HG03378 (cell line): ENCODE measurements at regions not wholly inside any gene's neighbourhood (a gene's known extent, or its start where the extent isn't known, plus 50 kb on each side); places are given as distances from the start of the nearest gene placed in this dataset.

Experiments
- ATAC-seq: cut with Tn5 transposase; IDR thresholded peaks from one replicate; pipeline ENCODE4 v1.9.1; 2021; ENCODE audit warnings: mild to moderate bottlenecking, moderate library complexity; ENCODE audit not compliant: unreplicated experiment

DNA sequence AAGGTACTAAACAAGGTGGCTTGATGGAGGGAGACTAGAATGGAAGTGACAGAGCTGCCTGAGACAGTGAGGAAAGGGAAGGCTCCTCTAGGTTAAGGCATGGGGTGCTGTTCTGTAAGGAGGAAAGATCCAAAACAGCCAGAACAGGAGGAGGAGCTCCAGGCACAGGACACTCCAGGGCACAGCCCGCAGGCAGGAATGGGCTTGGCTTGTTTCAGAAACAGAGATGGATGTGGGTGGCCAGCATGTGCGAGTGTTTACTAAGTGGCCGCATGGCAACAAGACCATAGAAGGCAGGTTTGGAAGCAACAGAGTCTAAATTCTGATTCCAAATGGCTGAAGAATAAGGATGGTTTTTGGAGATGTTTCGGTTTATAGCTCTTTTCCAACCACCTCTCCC is 889.1 kb downstream of the AACS start:
- ATAC-seq = no peak

DNA sequence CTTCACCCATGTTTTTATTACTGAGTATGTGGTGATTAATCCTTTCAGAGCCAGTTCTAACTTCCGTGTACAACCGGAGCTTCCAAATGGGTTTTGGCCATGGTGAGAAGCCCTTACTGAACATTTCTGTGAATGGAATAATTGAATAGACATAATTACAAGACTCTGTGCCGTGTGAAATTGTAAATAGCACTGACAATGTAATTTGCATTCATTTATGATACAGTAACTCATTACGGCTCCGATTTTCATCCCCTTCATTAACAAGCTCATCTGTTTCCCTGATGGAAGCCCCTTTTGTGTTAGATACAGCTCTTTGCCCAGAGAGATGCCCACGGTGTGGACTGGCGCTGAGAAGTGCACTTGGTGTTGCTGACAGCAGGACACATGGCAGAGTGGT is 891.0 kb downstream of the AACS start:
- ATAC-seq = no peak

DNA sequence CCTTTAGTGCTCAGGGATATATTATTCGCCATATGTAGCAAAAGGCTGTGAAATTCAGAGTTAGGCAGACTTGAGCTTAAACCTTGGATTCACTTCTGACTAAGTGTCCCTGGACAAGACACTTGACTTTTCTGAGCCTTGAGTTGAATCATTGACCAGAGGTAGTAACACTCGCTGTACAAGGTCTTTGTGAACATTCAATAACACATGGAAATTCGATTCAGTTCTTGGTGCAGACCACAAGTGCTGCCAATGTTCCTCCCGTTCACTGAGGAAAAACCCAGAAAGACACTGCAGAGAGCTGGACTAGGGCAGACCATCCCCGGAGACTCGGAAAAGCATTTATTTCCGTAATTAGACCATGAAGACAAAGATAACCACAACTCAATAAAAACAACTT is 901.4 kb downstream of the AACS start:
- no peak for ATAC-seq

DNA sequence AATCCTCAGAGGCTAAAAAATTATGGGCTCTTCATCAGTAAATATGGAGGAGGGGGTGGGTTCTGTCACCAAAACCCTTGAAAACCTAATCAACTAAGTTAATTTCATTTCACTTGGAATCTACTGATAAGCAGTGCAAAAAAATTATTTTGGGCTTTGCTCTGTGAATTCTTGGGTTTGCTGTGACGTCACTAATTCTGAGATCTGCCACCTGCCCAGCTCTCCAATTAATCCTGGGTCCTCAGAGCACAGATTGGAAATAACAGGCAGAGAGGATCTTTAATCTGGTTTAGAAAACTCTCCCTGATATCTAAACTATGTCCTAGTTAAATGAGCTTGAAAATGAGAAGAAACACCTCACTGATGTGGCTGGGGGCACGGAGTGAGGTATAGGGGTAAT is 903.2 kb downstream of the AACS start:
- no peak for ATAC-seq

DNA sequence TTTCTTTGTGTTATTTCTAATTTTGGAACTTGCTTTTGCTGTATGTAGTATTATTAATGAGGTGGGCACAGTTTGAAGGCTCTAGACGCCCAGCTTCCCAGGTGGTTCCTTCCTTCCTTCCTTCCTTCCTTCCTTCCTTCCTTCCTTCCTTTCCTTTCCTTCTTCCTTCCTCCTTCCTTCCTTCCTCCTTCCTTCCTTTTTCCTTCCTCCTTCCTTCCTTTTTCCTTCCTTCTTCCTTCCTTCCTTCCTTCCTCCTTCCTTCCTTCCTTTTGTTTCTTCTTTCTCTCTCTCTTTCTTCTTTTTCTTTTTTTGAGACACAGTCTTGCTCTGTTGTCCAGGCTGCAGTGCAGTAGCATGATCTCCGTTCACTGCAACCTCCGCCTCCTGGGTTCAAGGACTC is 906.7 kb downstream of the AACS start:
- no peak for ATAC-seq

DNA sequence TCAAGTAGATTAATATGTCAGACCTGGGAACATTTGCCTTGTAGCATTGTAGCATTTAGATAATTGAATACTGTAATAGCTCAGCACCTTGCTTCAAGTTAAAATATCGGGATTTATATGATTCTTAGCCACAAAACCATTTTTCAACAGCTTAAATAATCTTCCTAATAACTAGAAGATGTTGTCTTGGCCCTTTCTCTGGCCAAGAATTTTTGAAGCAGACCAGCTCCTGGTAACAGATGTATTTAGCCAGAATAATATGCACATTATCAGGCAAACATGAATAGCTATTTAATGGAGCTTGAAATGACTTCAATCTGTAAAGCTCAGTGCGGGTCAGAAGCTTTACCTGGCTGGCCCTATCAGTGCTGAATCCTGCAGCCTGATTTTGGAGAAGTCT is 913.1 kb downstream of the AACS start:
- ATAC-seq = no peak

DNA sequence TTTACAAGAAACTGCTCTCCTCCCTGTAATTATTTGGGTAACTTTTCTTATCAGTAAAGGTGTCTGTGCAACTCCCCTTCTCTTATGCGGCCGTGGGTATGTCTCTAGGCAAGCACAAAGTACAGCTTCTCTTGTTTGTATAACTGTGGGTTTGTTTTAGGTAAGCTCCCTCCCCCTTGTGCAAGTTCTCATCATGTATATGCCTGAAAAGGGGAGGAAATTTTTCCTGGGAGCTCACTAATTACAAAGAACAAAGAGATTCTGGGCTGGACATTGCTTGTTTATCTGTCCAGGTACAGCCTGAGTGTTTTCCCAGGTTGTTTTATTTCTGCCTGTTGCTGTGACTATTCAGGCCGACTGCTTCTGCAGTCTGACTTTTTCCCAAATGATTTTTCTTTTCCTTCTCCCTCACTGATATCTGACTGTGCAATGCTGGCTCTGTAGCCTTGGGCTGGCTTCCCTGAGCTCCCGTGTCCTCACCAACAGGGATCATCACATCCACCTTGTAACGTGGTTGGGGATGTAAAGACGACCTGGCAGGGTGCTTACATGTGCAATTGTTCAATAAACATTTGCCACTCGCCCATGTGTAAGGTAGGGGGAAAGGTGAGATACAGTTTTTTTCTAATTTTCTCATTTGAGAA is 916.5 kb downstream of the AACS start:
- no peak for ATAC-seq

DNA sequence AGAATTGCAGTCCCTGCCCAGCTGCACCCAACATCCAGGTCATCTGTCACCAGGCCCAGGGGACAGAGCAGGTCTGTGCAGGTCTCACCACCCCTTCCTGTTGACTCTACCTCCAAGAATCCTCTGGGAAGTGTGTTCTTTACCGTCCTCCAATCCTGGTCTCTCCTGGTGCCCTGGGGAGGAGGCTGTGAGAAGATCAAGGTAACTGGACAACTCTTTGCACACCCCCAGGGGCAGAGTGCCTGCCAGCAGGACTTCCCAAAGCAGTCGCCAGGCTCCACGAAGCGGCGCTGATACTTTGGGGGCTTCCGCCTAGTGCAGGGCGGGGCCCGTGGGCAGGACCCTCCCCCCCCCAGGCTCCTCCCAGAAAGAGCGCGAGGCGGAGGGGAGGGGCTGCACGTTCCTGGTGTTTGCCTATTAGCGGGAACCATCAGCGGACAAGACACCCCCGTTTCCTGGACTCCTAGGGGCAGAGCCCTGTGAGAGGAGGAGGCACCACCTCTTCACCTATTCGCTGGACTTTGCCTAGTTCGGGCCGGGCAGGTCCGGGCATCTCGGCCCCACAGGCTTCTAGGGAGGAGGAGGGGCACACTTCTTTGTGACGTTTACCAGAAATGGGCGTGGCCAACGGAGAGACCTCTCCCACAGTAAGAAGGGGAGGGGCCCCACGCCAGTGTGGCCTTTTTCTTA is 918.0 kb downstream of the AACS start:
- ATAC-seq = no peak

DNA sequence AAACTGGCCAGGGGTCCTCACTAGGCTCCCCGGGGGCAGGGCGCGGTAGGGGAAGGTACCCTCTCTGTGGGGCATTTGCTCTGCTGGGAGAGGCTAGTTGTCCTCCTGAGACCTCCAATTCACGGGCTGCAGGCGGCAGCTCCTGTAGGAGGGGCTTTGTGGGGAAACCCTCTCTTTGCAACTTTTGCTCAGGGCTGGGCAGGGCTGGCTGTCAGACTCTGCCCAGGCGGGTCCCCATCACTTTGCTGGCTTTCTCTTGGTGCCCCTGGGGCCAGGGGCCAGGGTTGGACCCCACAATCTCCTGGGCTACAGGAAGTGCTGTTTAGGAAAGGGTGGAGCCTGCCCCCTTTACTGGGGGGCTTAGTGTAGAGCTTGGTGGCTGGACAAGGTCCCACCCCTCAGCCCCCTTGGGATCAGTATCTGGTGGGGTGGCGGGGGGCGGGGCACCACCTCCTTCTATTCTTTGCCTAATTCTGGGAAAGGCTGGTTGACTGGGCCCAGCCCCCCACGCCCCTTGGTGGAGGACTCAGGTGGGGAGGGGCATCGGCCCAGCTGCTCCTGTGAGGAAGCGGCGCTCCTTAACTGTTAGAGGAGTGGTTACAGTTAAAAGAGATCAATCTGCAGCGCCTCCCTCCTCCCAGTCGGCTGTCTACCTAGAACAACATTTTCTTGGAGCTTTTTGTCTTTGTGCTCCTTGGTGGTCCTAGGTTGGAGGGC is 918.7 kb downstream of the AACS start:
- ATAC-seq = no peak

DNA sequence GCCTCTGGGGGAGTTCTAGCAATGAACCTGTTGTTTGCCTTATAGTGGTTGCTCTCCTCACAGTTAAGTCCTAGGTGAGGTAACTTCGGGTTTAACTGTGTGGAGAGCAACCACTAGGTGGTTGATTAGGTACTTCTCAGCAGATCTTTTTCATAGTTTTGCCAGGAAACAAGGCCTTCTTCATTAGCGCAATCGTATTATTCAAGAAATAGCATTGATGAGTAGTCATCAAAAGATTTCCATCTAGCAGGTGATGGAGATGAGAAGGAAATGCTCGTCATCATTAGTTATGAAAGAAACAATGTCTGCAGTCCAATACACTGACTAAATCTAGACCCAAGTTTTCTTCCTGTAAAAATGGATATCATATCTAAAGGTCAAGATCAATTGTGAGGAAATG is 923.3 kb downstream of the AACS start:
- ATAC-seq = no peak

DNA sequence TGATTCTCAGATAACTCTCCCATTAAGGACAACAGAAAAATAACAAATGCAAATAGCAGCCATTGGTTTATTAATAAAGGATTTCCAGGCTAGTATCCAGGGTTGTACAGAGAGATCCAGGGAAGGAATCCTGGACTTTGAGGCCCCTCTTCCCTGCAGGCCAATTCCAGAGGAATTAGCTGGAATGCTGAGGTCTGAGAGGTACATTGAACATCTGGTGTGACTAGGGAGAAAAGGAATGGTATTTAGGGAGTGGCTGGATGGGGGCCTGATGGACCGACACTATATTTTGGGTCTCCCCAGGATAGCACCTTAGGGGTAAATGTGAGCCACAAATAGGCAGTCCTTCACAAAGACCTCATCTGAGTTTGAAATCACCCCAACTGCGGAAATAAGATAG is 924.5 kb downstream of the AACS start:
- no peak for ATAC-seq

DNA sequence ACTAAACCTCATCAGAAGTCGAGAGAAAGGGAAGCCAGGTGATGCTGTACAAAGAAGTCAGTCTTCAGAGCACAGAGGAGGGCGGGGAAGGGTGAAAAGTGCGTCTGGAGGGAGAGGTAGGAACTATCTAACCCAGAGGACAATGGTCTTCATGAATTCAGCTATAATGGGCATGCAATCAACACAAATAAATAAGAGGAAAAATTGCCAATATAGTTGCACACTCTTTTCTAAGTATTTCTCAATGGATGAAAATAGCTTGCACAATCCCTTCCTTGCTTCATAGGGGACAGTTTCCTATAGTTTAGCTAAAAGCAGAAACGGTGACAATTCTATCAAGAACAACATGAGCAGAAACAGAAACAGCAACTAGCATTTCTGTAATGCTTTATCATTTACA is 931.2 kb downstream of the AACS start:
- ATAC-seq = no peak

DNA sequence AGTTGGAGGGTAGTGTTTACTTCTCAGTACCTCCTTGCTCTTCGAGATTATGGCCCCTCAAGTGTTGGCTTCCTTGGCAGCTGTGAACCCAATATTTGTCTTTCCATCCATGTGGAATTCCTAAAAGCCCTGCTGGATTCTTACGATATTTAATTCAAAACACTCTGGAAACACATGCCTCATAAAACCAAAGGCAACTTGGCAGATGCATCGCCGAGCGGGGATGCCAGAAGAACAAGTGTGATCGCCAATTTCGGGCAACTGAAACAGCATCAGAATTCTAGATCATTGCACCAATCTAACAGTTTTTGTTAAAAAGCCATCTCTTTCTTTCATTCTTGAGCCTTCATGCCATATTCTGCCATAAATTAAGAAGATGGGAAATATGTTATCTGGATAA is 934.4 kb downstream of the AACS start:
- no peak for ATAC-seq

DNA sequence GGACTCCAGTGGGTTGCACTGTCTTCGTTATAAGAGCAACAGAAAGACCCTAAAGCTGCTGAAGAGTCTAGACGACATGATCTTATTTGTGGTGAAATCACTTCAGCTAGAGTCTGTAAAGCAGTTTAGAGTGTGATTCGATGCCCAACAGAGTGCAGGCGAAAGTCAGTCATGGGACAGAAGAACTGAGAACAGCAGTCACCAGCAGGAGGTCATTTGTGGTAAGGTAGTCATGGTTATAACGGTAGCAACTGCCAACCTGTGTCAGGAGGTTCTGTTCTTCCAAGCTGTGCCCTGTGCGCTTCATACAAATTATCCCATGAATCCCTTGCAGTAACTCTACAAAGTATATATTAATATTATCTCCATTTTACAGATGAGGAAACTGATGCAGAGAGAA is 954.1 kb downstream of the AACS start:
- no peak for ATAC-seq

DNA sequence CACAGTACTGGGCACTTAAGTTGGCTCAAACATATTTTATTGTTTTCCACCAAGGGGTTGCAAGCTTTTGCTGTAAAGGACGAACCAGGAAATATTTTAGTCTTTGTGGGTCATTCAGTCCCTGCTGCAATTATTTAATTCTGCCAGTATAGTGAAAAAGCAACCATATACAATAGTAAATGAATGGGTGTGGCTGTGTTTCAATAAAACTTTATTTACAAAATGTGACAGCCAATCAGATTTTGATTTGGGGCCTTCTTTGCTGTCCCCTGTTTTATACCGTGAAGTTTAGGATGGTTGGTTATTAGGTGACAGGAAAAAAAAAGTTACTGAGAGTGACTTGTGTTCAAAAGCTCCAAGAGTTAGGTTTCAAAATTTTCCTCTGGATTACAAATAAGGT is 956.4 kb downstream of the AACS start:
- no peak for ATAC-seq

DNA sequence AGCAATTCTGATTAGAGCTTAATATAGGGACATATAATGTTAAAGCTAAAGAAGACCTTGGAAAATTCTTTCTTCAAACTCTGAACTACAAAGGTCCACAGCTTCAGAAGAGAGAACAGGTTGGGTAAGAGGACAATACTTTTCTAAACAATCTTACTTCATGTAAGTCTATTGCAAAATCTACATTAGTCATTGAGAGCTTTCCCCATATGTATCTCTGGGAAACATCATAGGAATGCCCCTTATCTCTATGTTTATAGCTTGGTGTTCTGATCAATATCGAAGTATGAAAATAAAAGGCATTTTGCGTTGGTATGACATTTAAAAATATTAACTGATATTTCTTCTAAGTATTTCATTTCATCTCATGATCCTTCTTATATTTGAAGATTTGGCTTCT is 962.6 kb downstream of the AACS start:
- no peak for ATAC-seq

DNA sequence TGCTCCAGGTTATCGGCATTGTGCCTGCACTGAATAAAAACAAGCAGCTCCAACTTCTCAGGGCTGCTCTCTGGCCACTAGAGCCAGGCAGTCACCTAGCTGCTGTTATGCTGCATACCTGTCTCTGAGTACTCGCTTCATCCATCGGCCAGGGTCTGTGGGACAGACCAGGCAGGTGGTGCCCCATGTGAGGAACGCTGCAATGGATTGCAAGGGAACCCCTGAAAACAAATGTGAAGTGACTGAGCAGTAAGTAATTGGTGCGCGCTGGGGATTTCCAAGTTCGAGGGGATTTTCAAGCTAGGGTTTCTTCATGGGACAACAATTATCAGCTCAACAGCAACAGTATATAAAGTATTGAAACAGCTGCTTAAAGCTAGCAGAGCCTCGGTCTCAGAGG is 965.3 kb downstream of the AACS start:
- ATAC-seq = no peak

DNA sequence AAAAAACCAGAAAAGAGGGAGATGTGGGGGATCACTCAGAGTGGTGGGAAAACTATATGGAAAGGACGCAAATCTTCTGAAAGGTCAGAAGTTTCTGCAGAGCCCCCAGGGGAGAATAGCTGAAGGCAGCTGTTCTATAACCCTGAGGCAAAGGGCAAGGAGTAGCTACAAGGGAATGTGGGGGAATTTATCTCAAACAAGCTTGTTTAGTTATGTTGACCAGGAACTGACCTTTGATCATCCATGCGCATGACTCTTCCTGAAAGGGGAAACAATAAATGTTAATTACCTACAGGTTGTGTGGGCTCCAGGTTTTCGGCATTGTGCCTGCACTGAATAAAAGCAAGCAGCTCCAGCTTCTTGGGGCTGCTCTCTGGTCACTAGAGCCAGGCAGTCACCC is 968.5 kb downstream of the AACS start:
- no peak for ATAC-seq

DNA sequence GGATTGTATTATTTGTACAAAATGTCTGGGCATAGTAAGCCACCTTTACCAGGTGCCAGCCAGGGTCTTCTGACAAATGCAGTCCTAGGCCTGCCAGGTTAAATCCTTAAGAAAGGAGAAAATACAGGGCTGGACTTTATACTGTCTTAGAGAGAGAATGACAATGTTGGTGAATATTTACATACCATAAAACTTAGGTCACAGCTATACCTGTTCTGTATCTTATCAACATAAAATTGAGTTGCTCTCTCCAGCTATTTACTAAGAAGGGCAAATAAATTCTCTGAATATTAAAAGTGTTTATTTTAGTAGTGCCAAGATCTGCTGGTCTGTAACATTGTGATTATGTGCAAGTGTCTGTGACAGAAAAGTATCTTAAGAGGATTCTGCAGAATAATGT is 971.1 kb downstream of the AACS start:
- ATAC-seq = no peak

DNA sequence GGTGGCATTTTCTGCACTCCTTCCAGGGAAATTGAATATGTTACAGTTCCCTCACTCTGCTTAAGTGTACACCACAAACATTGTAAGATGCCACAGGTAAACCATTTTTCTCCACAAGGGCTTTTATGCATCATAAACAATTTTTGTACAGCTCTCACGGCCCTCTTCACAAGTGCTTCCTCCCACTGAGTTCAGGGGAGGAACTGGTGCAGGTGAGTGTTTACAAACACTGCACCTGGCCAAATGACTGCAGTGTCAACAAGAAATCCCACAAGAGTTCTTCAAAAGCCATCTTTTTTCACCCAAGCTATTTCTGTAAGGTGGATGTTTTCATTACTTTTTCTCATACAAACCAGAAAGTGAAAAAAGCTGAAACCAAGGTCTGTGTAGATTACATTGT is 973.2 kb downstream of the AACS start:
- ATAC-seq = no peak

DNA sequence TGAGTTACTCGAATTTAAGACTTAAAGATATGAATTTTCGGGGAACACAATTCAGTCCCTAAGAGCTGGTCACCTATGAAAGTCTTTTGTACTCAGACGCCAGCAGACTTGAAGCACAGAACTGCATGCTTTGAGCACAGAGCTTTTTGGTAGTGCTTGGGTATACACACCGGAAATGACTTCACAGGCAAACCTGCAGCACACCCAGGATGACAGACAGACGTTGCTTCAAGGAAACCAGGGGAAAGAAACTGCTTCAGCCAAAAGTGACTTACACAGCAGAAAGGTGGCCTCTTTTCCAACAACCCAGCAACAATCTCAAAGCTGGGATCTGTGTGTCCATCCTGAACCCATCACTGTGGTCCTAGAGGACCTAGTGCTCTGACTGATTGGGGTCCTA is 975.1 kb downstream of the AACS start:
- no peak for ATAC-seq

DNA sequence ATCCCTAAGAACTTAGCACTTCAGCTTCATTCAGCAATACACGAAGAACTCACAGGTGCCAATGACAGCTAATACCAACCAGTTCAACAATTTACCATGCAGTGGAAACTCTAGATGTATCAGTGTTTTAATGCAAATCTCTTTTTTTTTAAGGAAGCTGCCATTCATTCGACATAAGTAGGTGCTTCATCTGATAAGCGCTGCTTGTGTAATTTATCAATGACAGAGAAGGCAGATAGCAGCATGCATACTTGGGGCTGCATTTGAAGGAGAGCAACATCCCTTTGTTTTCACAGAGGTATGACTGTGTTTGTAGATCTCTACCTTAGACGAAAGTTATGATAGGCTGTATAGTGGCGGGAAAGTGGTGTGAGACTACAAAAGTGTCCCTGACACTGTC is 977.1 kb downstream of the AACS start:
- no peak for ATAC-seq
